Endodermal cell (in vitro differentiated cells): ENCODE measurements at regions not wholly inside any gene's neighbourhood (a gene's known extent, or its start where the extent isn't known, plus 50 kb on each side); places are given as distances from the start of the nearest gene placed in this dataset.

Experiments used
- DNase-seq: peaks from one replicate; pipeline ENCODE4 v3.0.0-alpha.2; 2017
- H3K27ac ChIP-seq: 2 replicates; pipeline ENCODE4 v1.5.1; 2013; ENCODE audit warnings: mild to moderate bottlenecking, low read depth, low read length, moderate library complexity
- H3K27me3 ChIP-seq: 2 replicates; pipeline ENCODE4 v1.6.1; 2013; ENCODE audit warnings: mild to moderate bottlenecking, low read length, moderate library complexity; ENCODE audit not compliant: insufficient read depth, control insufficient read depth, poor library complexity, severe bottlenecking
- H3K36me3 ChIP-seq: 2 replicates; pipeline ENCODE4 v1.7.0; 2013; ENCODE audit warnings: mild to moderate bottlenecking, low read length, moderate library complexity; ENCODE audit not compliant: control insufficient read depth, insufficient read depth
- H3K4me1 ChIP-seq: one replicate; pipeline ENCODE4 v1.7.0; 2013; ENCODE audit warnings: low read length; ENCODE audit not compliant: control insufficient read depth, insufficient read depth
- H3K4me3 ChIP-seq: 2 replicates; pipeline ENCODE4 v1.5.1; 2013; ENCODE audit warnings: mild to moderate bottlenecking, low read length, moderate library complexity
- H3K9ac ChIP-seq: 2 replicates; pipeline ENCODE4 v1.6.1; 2013; ENCODE audit warnings: mild to moderate bottlenecking, low read length, moderate library complexity; ENCODE audit not compliant: poor library complexity, severe bottlenecking; ENCODE audit errors: extremely low read depth
- H3K9me3 ChIP-seq: 2 replicates; pipeline ENCODE4 v1.6.1; 2013; ENCODE audit warnings: mild to moderate bottlenecking, low read length, moderate library complexity; ENCODE audit not compliant: control insufficient read depth
- H3K27ac Mint-ChIP-seq: 2 replicates; pipeline ENCODE4 v1.8.0; 2020; ENCODE audit warnings: mixed read lengths
- H3K27me3 Mint-ChIP-seq: 2 replicates; pipeline ENCODE4 v1.8.0; 2021; ENCODE audit warnings: mild to moderate bottlenecking, mixed read lengths; ENCODE audit not compliant: insufficient read depth
- H3K36me3 Mint-ChIP-seq: 2 replicates; pipeline ENCODE4 v1.8.0; 2020; ENCODE audit warnings: low read depth, mixed read lengths
- H3K4me1 Mint-ChIP-seq: 2 replicates; pipeline ENCODE4 v1.8.0; 2020; ENCODE audit warnings: mixed read lengths
- H3K4me3 Mint-ChIP-seq: 2 replicates; pipeline ENCODE4 v1.8.0; 2020; ENCODE audit warnings: mild to moderate bottlenecking, moderate library complexity, mixed read lengths
- H3K9me3 Mint-ChIP-seq: 2 replicates; pipeline ENCODE4 v1.8.0; 2020; ENCODE audit warnings: mild to moderate bottlenecking, mixed read lengths
- CTCF ChIP-seq: fragments of 200-600 bp; sonication (generic); conservative IDR thresholded peaks from 2 replicates; pipeline ENCODE4 v1.5.0; 2021; ENCODE audit warnings: antibody characterized with exemption, mild to moderate bottlenecking
- WGBS, 2 experiments: methylation state at CpG; one replicate each; pipeline versions ENCODE4 v1.1.5 to v1.1.7; 2013; ENCODE audit warnings: missing lambda C conversion rate in 2 of 2, mixed read lengths in 1 of 2; ENCODE audit not compliant: insufficient coverage in 1 of 2, insufficient read length in 1 of 2; 5-methylcytosine and 5-hydroxymethylcytosine counted together

GRCh38 chr2:65686928-65687521 is 254.6 kb upstream of the SPRED2 start:
- peaks cover 5% of the 10 kb centered on the region for H3K9me3 Mint-ChIP-seq
- 72 to 84% methylated on average over 4 to 5 of the region's 5 CpGs for WGBS, 2 experiments

GRCh38 chr2:65681503-65681902 is 249.1 kb upstream of the SPRED2 start:
- no peak overlapping the region for H3K27ac Mint-ChIP-seq
- Histone ChIP-seq H3K9ac (no peak overlapping the region), H3K27ac (no peak overlapping the region), H3K4me1 (no peaks in the 10 kb centered on the region), H3K27me3 (no peaks in the 10 kb centered on the region), H3K36me3 (no peaks in the 10 kb centered on the region), H3K9me3 (no peaks in the 10 kb centered on the region), H3K4me3 (no peak overlapping the region)
- H3K4me1 Mint-ChIP-seq: peaks cover 5% of the 10 kb centered on the region
- no peak overlapping the region for H3K4me3 Mint-ChIP-seq
- H3K9me3 Mint-ChIP-seq: peaks cover 10% of the 10 kb centered on the region
- H3K27me3 Mint-ChIP-seq: peaks cover 3% of the 10 kb centered on the region
- DNase-seq: no peak
- 95% methylated on average over 1 of the region's 1 CpG; no CpG with 5 or more reads in 1 of the 2 experiments for WGBS, 2 experiments
- TF ChIP-seq CTCF: no peak
- no peaks in the 10 kb centered on the region for H3K36me3 Mint-ChIP-seq

More at GRCh38 chr2:65686928-65687521, 254.6 kb upstream of the SPRED2 start:
- DNase-seq: no peak
- peaks cover 4% of the 10 kb centered on the region for H3K4me1 Mint-ChIP-seq
- TF ChIP-seq CTCF: peak; percentile 46
- no peaks in the 10 kb centered on the region for H3K27me3 ChIP-seq
- no peak overlapping the region for H3K4me3 Mint-ChIP-seq
- H3K27ac ChIP-seq: no peak overlapping the region
- peaks cover 6% of the 10 kb centered on the region for H3K27me3 Mint-ChIP-seq
- no peak overlapping the region for H3K4me3 ChIP-seq
- no peaks in the 10 kb centered on the region for H3K9me3 ChIP-seq
- no peak overlapping the region for H3K27ac Mint-ChIP-seq
- no peaks in the 10 kb centered on the region for H3K36me3 ChIP-seq
- no peaks in the 10 kb centered on the region for H3K36me3 Mint-ChIP-seq
- H3K9ac ChIP-seq: no peak overlapping the region
- no peaks in the 10 kb centered on the region for H3K4me1 ChIP-seq

- H3K27ac Mint-ChIP-seq: no peak overlapping the region
- WGBS, 2 experiments: 80 to 89% methylated on average over 1 to 5 of the region's 5 CpGs
- peaks cover 13% of the 10 kb centered on the region for H3K9me3 ChIP-seq
Measured at GRCh38 chr2:65678779-65679391, 246.5 kb upstream of the SPRED2 start.

More at GRCh38 chr2:65678779-65679391, 246.5 kb upstream of the SPRED2 start:
- Histone ChIP-seq H3K4me1 (no peaks in the 10 kb centered on the region), H3K27me3 (no peaks in the 10 kb centered on the region), H3K27ac (no peak overlapping the region), H3K36me3 (no peaks in the 10 kb centered on the region), H3K4me3 (no peak overlapping the region), H3K9ac (no peak overlapping the region)
- Mint-ChIP-seq H3K4me3 (no peak overlapping the region), H3K27me3 (no peaks in the 10 kb centered on the region), H3K4me1 (peaks cover 5% of the 10 kb centered on the region), H3K36me3 (peaks cover 3% of the 10 kb centered on the region), H3K9me3 (peaks cover 20% of the 10 kb centered on the region)
- no peak for DNase-seq
- no peak for TF ChIP-seq CTCF
